Astrocyte of the cerebellum (primary cell): ENCODE measurements at regions not wholly inside any gene's neighbourhood (a gene's known extent, or its start where the extent isn't known, plus 50 kb on each side); places are given as distances from the start of the nearest gene placed in this dataset.
"Not testable (repeated sequence)": the region's sequence is repeated elsewhere in the genome, so short reads cannot be mapped to it uniquely, and the experiment has no call there.

ENCODE experiments used
- DNase-seq: peaks from one replicate; pipeline ENCODE4 v3.0.0-alpha.2; 2011; ENCODE audit warnings: low read depth
- H3K4me3 ChIP-seq: 2 replicates; pipeline ENCODE4 v1.5.1; 2011; ENCODE audit warnings: mild to moderate bottlenecking, low read depth, low read length, moderate library complexity
- in situ Hi-C: cut with HindIII; loops from 2 replicates; pipeline ENCODE4 v1.10.0; 2017; ENCODE audit warnings: low sequenced_read_pairs
- TF ChIP-seq, protein P1 (sequence below): IDR thresholded peaks from 2 replicates; pipeline ENCODE4 v1.5.1; 2012; ENCODE audit warnings: low read length, low read depth, moderate library complexity, mild to moderate bottlenecking; ENCODE audit errors: missing control alignments

DNA sequence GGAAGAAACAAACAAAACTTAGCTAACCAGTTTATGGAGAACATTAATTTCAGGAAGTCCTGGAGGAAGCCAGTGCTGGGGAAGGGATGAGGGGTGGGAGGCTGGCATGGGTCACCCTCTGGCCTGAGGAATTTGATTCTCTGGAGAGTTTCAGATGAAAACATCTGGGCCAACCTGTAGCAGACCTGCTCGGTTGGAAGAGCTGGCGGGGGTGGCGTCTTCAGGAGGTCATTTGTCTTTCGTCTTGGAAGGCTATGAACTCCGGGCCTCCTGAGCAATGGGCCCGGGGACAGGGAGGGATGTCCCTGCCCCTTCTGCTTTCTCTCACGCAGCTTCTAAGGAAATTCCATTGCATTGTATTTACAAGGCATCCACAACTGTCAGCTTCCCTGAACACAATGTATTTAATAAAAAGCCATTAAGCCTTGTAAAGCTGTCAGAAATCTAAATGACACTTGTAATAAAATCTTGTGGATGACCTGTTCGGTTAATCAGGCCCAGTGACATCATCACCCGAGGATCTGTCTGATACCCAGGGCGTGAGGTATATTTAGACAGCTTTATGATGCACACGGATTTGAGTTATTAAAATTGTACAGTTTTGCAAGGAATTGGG is 250.5 kb downstream of the RAB11FIP2 start:
- H3K4me3 ChIP-seq = no peak overlapping the region
- DNase-seq = no peak
- TF ChIP-seq, protein P1, sequence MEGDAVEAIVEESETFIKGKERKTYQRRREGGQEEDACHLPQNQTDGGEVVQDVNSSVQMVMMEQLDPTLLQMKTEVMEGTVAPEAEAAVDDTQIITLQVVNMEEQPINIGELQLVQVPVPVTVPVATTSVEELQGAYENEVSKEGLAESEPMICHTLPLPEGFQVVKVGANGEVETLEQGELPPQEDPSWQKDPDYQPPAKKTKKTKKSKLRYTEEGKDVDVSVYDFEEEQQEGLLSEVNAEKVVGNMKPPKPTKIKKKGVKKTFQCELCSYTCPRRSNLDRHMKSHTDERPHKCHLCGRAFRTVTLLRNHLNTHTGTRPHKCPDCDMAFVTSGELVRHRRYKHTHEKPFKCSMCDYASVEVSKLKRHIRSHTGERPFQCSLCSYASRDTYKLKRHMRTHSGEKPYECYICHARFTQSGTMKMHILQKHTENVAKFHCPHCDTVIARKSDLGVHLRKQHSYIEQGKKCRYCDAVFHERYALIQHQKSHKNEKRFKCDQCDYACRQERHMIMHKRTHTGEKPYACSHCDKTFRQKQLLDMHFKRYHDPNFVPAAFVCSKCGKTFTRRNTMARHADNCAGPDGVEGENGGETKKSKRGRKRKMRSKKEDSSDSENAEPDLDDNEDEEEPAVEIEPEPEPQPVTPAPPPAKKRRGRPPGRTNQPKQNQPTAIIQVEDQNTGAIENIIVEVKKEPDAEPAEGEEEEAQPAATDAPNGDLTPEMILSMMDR = no peak
- in situ Hi-C loops = no loop called here

DNA sequence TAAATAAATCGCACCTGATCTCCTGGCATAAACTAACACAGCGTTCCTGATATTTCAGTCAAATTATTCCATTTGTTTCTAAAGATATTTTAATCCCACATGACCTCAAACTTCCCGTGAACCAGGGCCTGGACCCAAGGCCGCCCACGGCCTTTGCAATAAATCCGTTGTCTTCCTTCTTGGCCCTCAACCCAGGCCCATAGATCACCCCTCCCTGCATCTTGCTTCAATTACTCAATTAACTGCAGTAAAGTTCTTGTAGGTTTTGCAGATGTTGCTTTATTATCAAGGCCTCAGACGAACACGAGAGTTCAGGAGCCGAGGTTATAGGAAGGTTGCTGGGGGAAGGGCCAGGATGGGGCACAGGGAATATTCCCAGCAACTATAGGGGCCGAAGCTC is 249.4 kb downstream of the RAB11FIP2 start:
- TF ChIP-seq, protein P1 = no peak
- H3K4me3 ChIP-seq = no peak overlapping the region
- in situ Hi-C loops = no loop called here
- no peak for DNase-seq

DNA sequence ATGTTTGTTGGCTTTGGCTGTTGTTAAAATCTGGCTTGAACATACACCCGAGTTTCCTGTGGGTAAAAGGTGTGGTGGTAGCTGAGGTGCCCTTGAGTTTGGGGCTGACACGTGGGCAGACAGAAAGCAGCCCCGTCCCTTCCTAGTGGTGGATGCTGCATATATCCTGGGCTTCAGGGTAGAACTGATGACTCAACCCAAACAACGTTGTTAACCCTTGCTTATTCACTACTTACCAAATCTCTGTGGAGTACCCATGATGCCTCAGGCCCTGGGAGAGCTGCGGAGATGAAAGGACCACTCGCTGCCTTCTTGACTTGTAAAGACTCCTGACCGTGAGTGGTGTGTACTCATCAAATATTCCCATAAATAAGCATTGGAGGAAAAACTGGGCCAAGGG is 245.1 kb downstream of the RAB11FIP2 start:
- no peak overlapping the region for H3K4me3 ChIP-seq
- in situ Hi-C loops = no loop called here
- no peak for DNase-seq
- TF ChIP-seq, protein P1 = no peak

DNA sequence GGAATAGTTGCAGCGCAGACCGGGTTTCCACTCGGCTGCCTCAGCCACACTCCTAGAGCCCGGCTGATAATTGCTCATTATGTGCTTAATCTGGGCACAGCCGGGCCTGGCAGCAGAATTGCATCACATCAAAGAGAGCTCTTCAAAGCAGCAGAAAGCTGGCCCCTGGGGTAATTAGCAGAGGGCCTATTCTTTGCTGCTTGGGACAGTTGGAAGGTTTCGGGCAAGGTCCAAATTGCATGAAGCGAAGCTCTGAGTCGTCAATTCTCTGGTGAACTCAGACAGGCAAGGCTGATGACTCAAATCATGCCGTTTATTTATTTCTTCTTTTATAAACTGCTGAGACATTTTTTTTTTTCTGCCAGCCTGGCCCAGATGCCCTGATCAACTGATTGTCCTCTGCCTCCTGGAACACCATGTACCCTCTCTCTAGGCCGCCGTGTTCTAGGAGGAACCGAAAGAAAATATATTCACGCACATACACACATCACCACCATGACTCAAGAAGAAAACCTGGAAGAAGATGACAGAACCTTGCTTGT is 242.2 kb downstream of the RAB11FIP2 start:
- in situ Hi-C loops = no loop called here
- DNase-seq = no peak
- TF ChIP-seq, protein P1 = no peak
- H3K4me3 ChIP-seq = no peak overlapping the region

DNA sequence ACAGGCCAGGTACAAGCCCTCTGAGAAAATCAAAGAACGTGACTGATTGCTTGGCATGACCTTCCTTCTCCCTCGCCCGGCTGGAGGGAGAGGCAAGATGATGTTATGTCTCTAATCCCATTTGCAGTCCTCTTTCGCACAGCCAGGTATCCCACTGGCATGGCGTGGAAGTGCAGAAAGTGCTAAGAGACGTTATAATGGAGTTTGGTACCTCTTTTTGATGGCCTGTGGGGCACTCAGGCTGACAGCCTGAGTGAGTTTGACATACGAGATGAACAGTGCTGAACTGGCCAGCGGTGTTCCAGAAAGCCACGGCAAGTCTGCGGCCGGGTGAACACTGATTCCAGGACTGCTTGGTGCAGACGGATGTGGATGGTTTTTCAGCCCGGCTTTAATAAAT is 241.6 kb downstream of the RAB11FIP2 start:
- H3K4me3 ChIP-seq = no peak overlapping the region
- TF ChIP-seq, protein P1 = no peak
- in situ Hi-C loops = no loop called here
- no peak for DNase-seq

DNA sequence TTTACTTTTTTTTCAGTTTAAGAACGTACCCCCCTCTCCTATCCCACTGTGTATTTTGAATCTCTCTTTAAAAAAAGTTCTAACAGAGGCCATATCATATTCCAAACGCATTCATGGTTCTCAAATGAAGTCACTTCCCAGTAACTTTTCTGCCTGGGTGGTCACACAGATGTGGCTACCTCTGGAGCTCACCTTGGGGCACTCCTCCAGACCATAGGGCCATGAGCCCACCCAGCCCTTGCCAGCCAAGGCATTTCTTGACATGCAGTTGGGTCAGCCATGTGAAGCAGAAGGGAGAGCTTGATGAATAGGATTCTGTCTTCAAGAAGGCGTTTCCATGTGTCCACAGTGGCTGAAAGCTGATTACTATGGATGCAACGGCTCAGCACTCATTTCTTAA is 239.3 kb downstream of the RAB11FIP2 start:
- DNase-seq = no peak
- in situ Hi-C loops = no loop called here
- no peak overlapping the region for H3K4me3 ChIP-seq
- TF ChIP-seq, protein P1 = no peak

DNA sequence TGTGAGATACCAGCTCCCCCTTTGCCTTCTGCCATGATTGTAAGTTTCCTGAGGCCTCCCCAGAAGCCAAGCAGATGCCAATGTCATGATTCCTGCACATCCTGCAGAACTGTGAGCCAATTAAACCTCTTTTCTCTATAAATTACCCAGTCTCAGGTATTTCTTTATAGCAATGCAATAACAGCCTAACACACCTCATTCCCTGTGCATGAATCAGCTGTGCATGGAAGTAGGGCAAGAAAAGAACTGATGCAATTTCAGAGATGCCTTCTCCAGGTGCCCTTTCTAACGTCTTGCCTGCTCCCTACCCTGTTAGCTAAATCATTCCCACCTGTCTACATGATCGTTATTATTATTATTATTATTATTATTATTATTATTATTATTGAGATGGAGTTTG is 230.9 kb downstream of the RAB11FIP2 start:
- in situ Hi-C loops, DNase-seq, H3K4me3 ChIP-seq: not testable (repeated sequence)
